A673 (cell line): ENCODE measurements at regions not wholly inside any gene's neighbourhood (a gene's known extent, or its start where the extent isn't known, plus 50 kb on each side); places are given as distances from the start of the nearest gene placed in this dataset.

Experiments used
- EZH2 ChIP-seq: fragments of 200-600 bp; sonication (generic); IDR thresholded peaks from 2 replicates; pipeline ENCODE4 v1.6.1; 2017; ENCODE audit warnings: borderline replicate concordance, low read depth, mild to moderate bottlenecking, mixed read lengths, antibody characterized with exemption, low read length; ENCODE audit not compliant: poor library complexity, severe bottlenecking
- TF ChIP-seq, protein P1 (sequence below): fragments of 300-800, 200-600 bp; sonication (generic); conservative IDR thresholded peaks from 2 replicates; pipeline ENCODE4 v1.5.1; 2017; ENCODE audit warnings: low read depth, mild to moderate bottlenecking, antibody characterized with exemption, low read length, moderate library complexity, mixed read lengths

DNA sequence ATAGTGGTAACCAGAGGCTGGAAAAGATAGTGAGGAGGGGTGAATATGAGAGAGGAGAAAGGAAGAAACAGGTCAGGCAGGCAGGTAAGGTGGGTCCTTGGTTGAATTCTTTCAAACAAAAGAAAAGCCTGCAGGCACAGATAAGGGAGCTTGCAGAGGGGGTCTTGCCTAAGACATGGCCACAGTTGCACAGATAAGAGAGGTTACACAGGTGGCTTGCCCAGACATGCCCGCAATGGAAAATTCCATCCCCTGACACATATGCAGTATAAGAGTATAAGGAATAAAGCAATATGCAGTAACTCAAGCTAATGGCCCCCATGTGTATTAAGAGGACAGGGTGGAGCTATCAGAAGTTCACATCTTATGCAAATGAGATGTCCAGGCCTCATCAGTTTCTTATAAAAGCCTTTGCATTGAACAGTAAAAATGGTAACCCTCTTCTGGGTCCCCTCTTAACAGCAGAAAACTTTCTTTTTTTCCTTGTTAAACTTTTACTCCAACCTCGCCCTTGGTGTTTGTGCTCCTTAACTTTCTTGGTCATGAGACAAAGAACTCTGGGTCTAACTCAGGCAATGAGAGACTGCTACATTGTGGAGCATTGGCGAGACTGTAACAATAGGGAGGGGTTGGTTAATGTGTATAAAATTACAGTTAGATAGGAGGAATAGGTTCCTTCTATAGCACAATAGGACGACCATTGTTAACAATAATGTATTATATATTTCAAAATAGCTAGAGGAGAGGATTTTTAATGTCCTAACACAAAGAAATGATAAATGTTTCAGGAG is 764.6 kb downstream of the TSN start:
- TF ChIP-seq, protein P1, sequence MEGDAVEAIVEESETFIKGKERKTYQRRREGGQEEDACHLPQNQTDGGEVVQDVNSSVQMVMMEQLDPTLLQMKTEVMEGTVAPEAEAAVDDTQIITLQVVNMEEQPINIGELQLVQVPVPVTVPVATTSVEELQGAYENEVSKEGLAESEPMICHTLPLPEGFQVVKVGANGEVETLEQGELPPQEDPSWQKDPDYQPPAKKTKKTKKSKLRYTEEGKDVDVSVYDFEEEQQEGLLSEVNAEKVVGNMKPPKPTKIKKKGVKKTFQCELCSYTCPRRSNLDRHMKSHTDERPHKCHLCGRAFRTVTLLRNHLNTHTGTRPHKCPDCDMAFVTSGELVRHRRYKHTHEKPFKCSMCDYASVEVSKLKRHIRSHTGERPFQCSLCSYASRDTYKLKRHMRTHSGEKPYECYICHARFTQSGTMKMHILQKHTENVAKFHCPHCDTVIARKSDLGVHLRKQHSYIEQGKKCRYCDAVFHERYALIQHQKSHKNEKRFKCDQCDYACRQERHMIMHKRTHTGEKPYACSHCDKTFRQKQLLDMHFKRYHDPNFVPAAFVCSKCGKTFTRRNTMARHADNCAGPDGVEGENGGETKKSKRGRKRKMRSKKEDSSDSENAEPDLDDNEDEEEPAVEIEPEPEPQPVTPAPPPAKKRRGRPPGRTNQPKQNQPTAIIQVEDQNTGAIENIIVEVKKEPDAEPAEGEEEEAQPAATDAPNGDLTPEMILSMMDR = no peak
- TF ChIP-seq EZH2 = no peak
